ENCODE measurements at regions not wholly inside any gene's neighbourhood (a gene's known extent, or its start where the extent isn't known, plus 50 kb on each side); places are given as distances from the start of the nearest gene placed in this dataset.
A peak's percentile ranks its signal among the peaks of the same experiment; 100 is the strongest.

DNA sequence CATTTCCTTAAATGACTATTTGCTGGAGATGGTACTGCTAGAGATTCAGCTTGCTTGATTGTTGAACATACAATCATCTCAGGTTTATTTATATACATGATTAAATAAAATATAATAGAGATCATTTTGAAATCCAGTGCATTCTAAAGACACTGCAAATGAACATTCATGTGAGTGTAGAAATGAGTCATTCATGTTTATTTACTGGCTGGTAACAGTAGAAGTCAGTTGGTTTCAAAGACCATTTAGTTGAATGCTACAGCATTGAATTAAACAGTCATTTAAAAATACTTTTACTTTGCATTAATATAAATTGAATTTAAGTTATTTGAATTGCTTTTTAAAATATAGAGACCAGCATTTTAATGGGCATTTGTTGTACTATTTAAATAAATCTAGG is 551.9 kb upstream of the GOLIM4 start:
- no peak overlapping the region for H3K56ac ChIP-seq (ENCODE audit: extremely low read depth, insufficient read depth, low read length)
- intact Hi-C loops (cut with micrococcal nuclease) (loop anchor here (5.0 kb wide), 1 partner anchor 45 kb away; no protein-coding TSS in a partner anchor), dilution Hi-C loops (cut with HindIII; ENCODE audit: low sequenced_read_pairs, unreplicated experiment) (no loop called here), in situ Hi-C loops (cut with MboI; ENCODE audit: low sequenced_read_pairs) (no loop called here)
- no peak overlapping the region for H3K4ac ChIP-seq (ENCODE audit: low read depth, low read length)
- DNase-seq = peak; percentile 21
- H3K36me3 ChIP-seq (ENCODE audit: control insufficient read depth, insufficient read depth, low read length) = no peaks in the 10 kb centered on the region
- no peak overlapping the region for H2BK15ac ChIP-seq (ENCODE audit: low read depth, low read length)
- no peaks in the 10 kb centered on the region for H4K20me1 ChIP-seq (ENCODE audit: insufficient read depth, low read length)
- POLR2A ChIA-PET (ENCODE audit: unreplicated experiment) = no interaction called here
- no peaks in the 10 kb centered on the region for H3K79me1 ChIP-seq (ENCODE audit: low read depth in 1 of 2, low read length in 2 of 2)
- no peak for TF ChIP-seq POLR2A (IDR thresholded peaks at IDR 0.05; ENCODE audit: low read depth, low read length)
- peak; percentile 25; the same call in 1 of the 2 replicates for TF ChIP-seq FOS (IDR thresholded peaks at IDR 0.05; ENCODE audit: low read depth, low read length)
- H4K91ac ChIP-seq (ENCODE audit: insufficient read depth, low read depth, low read length) = no peak overlapping the region
- no peak overlapping the region for H2AFZ ChIP-seq (replicated peaks; ENCODE audit: low read length, poor library complexity)
- BruUV-seq (replicated peaks) = no TSS peak
- H2AK5ac ChIP-seq (ENCODE audit: low read depth, low read length) = no peak overlapping the region
- no peaks in the 10 kb centered on the region; the same call in 1 of the 2 replicates for H3K9me1 ChIP-seq (ENCODE audit: insufficient read depth, low read length)
- peaks cover 2% of the 10 kb centered on the region; the same call in 1 of the 2 replicates for H3K4me1 ChIP-seq (ENCODE audit: control insufficient read depth, insufficient read depth, low read length)
- H3K9ac ChIP-seq (ENCODE audit: low read depth, low read length) = no peak overlapping the region
- ATAC-seq (ENCODE audit: low read depth) = peak; percentile 88
- no peak overlapping the region for H3K27ac ChIP-seq (ENCODE audit: insufficient read depth, low read length)
- H3K23ac ChIP-seq (ENCODE audit: low read depth, low read length) = no peak overlapping the region
- no peak overlapping the region for H2BK5ac ChIP-seq (ENCODE audit: low read depth, low read length, poor library complexity, severe bottlenecking)
- no peak overlapping the region for H4K5ac ChIP-seq (ENCODE audit: low read depth, low read length)
- H3K4me2 ChIP-seq (ENCODE audit: low read depth, low read length) = no peak overlapping the region
- H3K9me3 ChIP-seq (ENCODE audit: control insufficient read depth, insufficient read depth, low read length) = no peaks in the 10 kb centered on the region
- no peak overlapping the region for H2AK9ac ChIP-seq (replicated peaks; ENCODE audit: low read depth, low read length, poor library complexity)
- no peak overlapping the region for H4K8ac ChIP-seq (ENCODE audit: low read depth in 2 of 2, low read length in 2 of 2)
- no peaks in the 10 kb centered on the region for H3K27me3 ChIP-seq (ENCODE audit: control insufficient read depth, insufficient read depth, low read length)
- CTCF ChIA-PET = interaction anchor here (1.3 kb wide), 1 partner anchor 217 kb away, joined by 5 read pairs; no protein-coding TSS in a partner anchor
- no peak overlapping the region for H2BK20ac ChIP-seq (ENCODE audit: low read depth, low read length)
- no peak overlapping the region for H2BK120ac ChIP-seq (ENCODE audit: low read depth, low read length)
- H3K14ac ChIP-seq (replicated peaks; ENCODE audit: low read depth, low read length) = no peak overlapping the region
- no peak overlapping the region for H3K18ac ChIP-seq (ENCODE audit: low read depth, low read length)
- H3K4me3 ChIP-seq (ENCODE audit: insufficient read depth, low read depth, low read length) = no peak overlapping the region
